CD4-positive, alpha-beta T cell treated with Interleukin-4 for 1 hour (primary cell): ENCODE measurements at regions not wholly inside any gene's neighbourhood (a gene's known extent, or its start where the extent isn't known, plus 50 kb on each side); places are given as distances from the start of the nearest gene placed in this dataset.
"Not testable (repeated sequence)": the region's sequence is repeated elsewhere in the genome, so short reads cannot be mapped to it uniquely, and the experiment has no call there.

Source experiments
- DNase-seq, 2 donors: peaks; one replicate each; pipeline ENCODE4 v3.0.0-alpha.2; 2020 to 2022

DNA sequence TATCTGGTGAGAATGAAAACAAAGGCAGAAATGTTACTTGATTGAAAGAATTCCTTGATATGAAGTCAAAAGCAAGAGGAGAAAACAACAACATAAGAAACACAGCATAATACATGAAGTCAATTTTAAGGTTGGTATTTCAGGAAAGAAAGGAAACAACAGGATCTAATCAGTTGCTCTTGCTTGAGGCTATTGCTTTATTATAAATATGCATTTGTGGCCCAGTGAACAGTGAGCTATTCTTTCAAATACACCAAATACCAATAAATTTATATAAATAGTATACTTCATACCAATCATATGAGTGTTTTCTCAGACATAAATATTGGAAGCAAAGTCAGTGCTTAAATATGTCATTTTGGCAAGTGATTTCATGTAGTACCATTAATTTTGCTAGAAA lies 806.6 kb downstream of the NXPH1 start:
- no peak for DNase-seq

GRCh38 chr7:9241826-9242225 lies 808.4 kb downstream of the NXPH1 start:
- no peak for DNase-seq

DNA sequence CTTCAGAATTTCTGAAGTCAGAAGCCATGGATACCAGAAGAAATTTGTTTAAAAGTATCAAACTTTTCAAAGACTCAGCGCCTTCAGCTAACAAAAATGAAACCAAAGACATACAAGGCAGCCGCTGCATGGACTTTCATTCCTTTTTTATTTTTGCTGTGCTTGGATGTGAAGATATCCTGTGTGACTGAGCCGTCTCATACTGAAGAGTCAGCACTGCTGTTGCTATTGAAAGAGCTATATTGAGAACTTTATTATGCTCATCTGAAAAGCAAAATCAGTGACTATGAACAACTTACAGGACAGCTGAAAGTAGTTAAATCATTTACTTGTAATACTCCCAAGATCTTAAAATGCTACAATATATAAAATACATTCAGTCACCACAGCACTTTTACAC lies 809.2 kb downstream of the NXPH1 start:
- no peak for DNase-seq

DNA sequence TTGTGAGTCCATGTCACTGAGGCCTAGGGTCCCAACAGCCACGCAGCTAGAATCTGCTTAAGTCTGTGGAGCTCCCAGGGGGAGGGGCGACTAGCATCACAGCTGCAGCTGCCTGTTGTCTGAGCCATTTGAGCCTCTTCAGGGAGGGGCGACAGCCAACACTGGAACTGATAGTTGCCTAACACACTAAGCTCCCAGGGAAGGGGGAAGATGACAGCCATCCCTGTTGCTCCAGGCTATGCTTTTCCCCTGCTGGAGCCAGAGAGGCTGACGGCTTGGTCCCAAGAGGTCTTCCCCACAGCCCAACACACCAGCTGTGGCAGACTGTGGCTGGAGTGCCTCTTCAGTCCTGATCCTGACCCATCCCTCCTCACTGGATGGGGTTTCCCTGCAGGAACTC lies 817.5 kb downstream of the NXPH1 start:
- no peak for DNase-seq

DNA sequence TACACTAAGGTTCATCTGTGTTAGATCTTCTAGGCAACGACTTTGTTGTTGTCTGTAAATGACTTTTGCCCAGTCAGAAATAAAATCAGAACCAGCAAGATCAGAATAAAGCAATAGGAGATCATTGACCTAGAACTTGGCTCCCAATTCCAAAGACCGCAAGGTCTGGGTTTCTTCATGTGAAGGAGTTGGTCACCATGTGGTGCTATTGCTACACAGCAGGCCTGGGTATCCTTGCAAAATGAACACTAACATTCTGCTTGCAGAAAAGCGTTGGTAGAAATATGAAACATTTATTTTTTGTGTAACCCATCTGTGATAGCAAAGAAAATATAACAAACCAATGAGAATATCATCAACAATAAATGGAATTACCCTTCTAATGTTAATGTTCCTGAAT lies 831.0 kb downstream of the NXPH1 start:
- no peak for DNase-seq

DNA sequence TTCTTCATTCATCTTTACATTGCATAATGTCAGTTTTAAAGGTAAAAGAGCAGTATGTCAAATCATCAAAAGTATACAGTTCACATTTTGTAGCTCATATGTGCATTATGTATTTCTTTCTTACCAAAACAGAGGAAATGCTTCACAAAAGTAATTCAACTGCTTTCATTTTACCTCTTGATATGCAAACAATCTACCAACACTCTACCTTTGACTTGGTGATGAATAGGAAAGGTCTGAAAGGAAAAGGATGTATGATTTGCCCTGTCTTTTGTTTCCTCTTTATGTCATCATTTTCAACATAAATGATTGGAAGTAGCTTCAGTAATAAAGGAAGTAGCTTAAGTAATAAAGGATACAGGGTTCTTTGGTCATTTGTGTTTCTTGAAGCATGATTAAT lies 846.7 kb downstream of the NXPH1 start:
- no peak for DNase-seq

DNA sequence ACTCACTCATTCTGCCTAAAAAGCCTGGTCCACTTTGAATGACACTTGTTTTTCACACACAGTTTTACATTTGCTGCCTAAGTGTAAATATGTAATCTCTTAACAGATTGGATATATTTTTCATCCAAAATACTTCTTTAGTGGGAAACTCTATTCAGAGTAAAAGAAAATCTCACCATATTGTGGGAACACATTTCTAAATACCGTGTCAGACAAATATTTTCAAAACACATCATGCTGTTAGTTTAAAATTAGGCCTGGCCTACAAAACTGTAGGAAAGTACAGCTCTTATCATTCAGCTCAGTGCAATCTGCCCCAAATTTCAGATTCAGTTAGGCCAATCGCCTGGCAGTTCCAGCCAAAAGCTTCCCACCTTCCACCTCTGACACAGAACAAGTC lies 849.8 kb downstream of the NXPH1 start:
- no peak for DNase-seq

GRCh38 chr7:9302436-9302835 lies 869.0 kb downstream of the NXPH1 start:
- no peak for DNase-seq

- DNase-seq = no peak
Measured at GRCh38 chr7:9307131-9307530, 873.7 kb downstream of the NXPH1 start.

- DNase-seq = no peak
Measured at GRCh38 chr7:9324513-9324912, 891.1 kb downstream of the NXPH1 start.

DNA sequence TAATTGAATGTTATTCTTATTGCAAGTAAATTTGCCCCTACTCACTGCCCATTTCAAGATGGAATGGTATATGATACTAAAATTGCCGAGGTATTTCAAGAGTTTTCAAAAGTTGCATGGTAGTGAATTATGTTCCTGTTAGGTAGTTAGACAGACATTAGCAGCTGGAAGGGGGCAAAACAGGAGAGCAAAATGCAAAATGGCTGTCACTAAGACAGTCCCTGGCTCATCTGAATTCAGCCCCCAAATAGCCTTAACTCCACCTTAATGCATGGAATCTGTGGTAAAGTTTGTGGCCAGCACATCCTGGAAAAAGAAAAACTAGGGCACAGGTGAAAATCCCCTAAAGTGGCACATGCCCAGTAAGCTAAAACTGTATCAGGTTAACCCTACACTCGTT lies 894.9 kb downstream of the NXPH1 start:
- DNase-seq = no peak

- no peak for DNase-seq
Measured at GRCh38 chr7:9349625-9350024, 916.2 kb downstream of the NXPH1 start.

GRCh38 chr7:9391221-9391620 lies 957.8 kb downstream of the NXPH1 start:
- DNase-seq = no peak

- no peak for DNase-seq
Measured at GRCh38 chr7:9391984-9392383, 958.6 kb downstream of the NXPH1 start.

- not testable (repeated sequence) for DNase-seq
Measured at GRCh38 chr7:9404386-9404785, 971.0 kb downstream of the NXPH1 start.

DNA sequence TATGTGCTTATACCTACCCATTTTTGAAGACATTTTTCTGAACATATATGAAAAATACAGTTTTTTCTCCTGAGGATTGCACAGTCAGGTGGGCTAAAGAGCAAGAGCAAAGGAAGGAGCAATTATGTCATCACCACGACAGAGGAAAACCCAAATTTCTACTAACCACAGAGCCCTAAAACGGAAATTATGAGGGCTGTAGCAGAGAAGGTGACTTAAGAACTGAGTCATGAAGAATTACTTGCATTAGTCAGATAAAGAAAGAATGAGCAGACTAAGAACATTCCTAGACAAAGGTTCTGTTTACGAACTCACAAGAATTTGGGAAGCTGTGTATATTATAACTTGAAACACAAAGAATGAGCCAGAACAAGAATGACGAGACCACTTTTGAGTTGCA lies 974.4 kb downstream of the NXPH1 start:
- no peak for DNase-seq

- no peak for DNase-seq
Measured at GRCh38 chr7:9453521-9453920, 1020.1 kb downstream of the NXPH1 start.

DNA sequence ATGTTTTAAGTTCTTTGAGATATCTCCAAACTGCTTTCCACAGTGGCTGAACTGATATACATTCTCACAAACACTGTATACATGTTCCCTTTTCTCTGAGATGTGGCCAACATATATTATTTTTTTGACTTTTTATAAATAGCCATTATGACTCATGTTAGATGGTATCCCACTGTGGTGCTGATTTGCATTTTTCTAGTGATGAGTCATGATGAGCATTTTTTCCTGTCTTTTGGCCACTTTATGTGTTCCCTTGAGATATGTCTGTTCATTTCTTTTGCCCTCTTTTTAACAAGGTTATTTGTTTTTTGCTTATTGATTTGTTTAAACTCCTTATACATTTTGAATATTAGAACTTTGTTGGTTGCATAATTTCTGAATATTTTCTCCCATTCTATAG lies 1055.1 kb downstream of the NXPH1 start:
- DNase-seq = no peak

GRCh38 chr7:9498303-9498702 lies 1064.9 kb downstream of the NXPH1 start:
- DNase-seq = no peak

DNA sequence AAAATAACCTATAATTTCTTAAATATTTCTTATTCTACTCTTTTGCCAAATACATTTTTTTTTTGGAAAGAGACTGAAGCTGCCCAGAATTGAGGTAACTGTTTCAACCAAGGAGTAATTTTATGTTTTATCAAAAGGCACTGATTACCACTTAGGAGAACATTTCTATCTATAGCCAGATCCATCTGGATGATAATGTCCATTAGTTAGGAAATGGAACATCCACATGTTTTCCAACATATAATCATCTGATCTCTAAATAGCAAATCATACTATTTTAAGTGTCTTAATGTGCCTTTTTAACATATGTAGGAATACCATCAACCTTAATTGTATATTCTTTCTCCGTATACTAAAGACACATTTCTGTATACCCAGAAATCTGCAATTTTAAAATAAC lies 1068.9 kb downstream of the NXPH1 start:
- no peak for DNase-seq

- no peak for DNase-seq
Measured at GRCh38 chr7:9504678-9505077, 1071.3 kb downstream of the NXPH1 start.

DNA sequence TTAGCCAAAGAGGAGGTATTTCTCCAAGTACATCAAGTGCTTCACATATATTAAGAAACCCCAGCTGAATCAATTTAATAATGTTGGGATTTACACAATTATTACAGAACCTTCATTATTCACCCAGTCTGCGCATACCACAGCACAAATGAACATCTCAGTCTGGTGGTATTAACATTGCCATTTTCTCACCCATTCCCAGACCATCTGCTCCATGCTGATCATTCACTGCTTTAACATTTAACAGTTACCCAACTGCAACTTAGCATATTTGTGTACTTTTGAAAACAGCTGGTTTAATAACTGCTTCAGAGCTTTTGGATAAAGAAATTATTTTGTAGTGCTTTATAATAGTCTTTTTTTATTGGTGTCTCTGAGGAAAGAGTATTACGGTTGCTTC lies 1072.1 kb downstream of the NXPH1 start:
- DNase-seq = no peak

GRCh38 chr7:9507290-9507689 lies 1073.9 kb downstream of the NXPH1 start:
- no peak for DNase-seq

DNA sequence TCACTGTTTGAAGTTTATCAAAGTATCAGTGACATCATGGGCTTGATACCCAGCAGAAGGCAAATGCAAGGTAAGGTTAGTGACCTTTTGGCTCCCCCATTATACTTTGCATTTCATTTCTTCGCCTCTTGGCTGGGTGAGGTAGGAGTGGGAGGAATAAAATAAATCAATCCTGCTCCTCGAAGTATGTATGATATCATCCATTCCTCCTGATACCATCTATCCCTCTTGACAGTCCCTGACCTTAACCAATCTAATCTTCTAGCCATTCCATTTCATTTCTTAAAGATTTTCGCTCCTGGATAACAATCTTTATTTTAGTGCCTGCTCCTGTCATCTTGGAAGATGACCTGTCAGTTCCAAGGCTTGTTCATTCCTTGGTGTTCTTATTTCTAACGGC lies 1083.3 kb downstream of the NXPH1 start:
- DNase-seq = no peak

DNA sequence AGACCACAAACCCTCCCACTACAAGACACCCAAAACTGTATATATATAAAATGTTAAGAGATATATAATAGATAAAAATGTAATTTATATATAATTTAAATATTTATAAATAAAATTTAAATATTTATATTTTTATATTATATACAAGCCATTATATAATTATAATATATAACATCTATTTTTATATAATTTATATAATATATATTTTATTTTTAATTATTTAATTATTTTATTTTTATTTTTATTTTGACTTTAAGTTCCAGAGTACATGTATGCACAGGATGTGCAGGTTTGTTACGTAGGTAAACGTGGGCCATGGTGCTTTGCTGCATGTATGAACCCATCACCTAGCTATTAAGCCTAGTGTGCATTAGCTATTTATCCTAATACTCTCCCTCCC lies 1090.2 kb downstream of the NXPH1 start:
- DNase-seq = no peak

DNA sequence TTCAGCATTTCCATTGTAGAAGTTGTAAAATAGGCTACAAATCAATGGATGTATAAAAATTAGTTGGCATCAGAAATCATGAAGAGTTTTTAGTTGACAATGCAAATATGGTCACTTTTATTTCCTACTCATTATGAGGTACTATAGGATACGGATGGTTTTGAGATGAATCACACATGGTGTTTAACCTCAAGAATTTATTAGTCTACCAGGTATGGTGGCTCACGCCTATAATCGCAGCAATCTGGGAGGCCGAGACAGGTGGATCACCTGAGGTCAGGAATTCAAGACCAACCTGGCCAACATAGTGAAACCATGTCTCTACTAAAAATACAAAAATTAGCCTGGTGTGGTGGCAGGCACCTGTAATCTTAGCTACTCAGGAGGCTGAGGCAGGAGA lies 1119.0 kb downstream of the NXPH1 start:
- not testable (repeated sequence) for DNase-seq
